Superior temporal gyrus (tissue), 1 donor: ENCODE measurements at regions not wholly inside any gene's neighbourhood (a gene's known extent, or its start where the extent isn't known, plus 50 kb on each side); places are given as distances from the start of the nearest gene placed in this dataset.
A peak's percentile ranks its signal among the peaks of the same experiment; 100 is the strongest.

Experiments
- DNase-seq: peaks from one replicate; pipeline ENCODE4 v3.0.0-alpha.2; 2016; ENCODE audit errors: extremely low spot score

DNA sequence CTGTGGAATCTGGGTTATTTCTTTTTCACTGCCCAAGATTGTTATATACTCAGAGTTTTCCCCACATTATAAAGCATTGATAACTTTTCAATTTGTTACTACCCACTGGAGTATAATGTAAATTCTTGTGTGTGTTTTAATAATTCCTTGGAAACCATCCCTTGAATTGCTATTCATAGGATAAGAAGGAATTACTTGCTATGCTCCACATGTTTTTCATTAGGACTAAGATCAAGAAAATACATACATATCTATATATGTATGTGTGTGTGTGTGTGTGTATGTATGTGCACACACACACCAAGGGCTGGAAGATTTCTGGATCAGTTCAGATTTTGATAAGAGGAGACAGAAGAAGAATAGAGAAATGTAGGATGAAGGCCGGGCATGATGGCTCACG lies 206.4 kb upstream of the JADE1 start:
- no peak for DNase-seq

GRCh38 chr4:128601991-128602695 lies 207.4 kb upstream of the JADE1 start:
- peak; percentile 24 for DNase-seq

DNA sequence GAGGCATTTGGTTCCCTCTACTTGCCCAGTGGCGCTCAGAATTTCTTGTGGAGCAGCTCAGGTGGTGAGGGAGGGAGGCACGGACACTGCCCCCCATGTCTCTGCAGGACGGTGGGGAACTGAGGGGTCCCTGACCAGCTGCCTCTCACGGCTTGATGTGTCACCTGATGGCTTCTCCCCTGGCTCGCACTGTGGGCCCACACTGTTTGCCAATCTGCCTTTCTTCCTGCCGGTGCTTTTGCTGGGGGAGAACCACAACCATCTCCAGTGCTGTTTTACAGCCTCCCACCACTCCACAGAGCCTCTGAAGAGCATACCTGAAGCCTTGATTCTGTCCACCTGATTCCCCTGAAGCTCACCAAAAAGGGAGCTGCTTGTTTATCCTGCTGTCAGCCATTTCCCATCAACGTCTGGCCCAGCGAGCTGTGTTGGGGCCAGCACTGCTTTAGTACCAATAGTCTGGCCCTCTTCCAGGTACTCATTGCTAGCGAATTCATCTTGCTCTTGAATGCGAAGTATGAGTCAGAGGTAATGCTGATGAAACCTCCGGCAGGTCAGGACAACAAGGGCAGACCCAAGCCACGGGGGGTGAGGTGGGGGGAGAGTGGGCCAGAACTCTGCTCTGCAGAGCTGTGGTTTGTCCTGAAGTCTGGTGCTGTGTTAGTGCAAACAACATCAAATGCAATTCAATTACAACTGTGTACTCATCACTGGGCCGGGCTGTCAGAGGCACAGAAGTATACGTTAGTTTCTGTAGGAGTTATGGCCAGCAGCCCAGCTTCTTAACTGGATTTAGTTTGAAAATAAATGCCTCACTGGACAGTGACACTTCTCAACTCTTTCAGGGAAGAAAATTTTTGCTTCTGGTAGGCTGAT lies 208.3 kb upstream of the JADE1 start:
- peak; percentile 45 for DNase-seq

- peak; percentile 88 for DNase-seq
These were observed 209.1 kb upstream of the JADE1 start for GRCh38 chr4:128600410-128600809.

GRCh38 chr4:128597500-128597899 lies 212.0 kb upstream of the JADE1 start:
- no peak for DNase-seq

DNA sequence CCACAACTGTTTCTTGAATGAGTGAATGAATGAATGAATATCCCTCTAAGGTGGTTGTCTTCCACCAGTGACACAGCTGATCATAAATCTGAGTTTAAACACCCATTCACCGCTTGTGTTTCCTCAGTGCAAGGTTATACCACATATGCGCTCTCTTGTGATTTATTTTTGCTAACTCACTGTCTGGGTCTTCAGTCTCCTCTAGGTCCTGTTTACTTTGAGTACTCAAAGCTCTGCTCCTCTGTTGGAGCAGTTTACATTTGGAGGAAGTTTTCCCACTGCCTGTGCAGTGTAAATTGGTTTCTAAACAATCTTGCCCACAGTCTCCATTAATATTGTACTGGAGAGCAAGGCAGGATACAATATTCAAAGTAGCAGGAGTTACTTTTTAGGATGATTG lies 212.6 kb upstream of the JADE1 start:
- no peak for DNase-seq

GRCh38 chr4:128596115-128596514 lies 213.4 kb upstream of the JADE1 start:
- DNase-seq, result no peak

- DNase-seq, result no peak
These were observed 218.0 kb upstream of the JADE1 start for GRCh38 chr4:128591482-128591881.

DNA sequence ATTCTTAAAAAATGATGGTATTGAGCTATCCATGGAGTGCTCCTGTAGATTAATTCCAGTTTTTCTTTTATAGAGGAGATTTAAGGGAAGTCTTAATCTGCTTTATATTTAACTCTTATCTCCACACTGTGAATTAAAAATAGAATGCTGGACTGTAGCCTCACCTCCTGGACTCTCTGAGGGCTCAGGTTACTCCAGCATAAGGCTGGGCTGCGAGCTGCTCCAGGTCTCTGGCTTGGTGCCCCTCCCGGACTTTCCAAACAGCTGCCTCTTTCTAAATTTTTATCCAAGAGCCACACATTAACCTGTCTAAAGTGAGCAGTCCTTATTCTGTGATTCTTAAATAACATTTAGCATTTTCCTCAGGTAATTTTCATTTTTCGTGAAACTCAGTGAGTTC lies 218.7 kb upstream of the JADE1 start:
- no peak for DNase-seq

DNA sequence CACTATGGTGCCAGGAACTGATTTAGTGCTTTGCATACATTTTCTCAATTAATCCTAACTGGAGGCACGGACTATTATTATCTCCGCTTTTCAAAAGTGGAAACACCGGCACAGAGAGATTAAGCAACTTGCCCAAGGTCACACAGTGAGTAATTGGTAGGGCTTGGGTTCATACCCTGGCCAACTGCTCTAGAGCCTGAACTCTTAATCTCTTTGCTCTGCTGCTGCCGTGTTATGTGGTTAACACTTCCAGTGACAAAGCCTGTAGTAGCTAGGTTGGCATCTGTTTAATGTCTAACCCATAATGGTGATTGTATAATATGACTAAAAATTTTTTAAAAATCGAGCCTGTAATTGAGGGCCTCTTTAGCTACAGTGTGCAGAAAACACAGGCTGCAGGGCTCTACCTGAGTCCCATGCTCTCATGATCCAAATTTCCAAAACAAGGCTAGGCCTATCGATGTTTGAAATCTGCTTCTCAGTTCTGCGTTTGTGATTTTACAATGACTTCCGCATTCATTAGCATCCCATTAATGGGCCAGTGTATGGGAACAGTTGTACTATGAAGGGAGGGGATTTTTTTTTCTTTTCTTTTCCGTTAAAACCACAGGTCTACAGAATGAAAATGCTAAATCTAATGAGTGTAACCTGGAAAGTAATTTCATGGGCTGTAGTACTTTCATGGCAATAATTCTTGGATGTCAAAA lies 219.3 kb upstream of the JADE1 start:
- no peak for DNase-seq

DNA sequence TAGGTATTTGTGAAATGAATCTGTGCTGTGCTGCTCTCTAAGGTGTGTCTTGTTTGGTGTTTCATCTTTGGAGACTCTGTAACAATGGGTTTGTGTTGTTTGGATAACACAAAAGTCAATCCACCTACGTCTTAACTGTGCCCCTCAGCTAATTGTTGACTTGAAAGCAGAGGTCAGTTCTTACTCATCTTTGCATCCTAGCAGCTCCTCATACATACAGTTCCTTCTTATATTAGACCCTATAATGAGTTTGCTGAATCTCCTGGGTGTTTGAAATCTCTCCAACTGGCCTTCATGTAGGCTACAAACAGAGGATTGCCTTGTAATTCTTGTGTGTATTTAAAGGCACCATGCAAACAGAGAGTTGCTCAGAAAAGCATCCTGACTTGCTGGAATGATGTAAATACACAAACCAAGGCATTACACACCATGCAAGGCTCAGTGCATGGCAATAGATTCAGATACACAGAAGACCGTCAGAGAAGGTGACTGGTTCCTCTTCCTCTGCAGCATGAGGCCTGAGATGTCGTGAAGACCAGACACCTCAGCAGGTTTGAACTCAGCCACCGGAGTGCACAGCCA lies 220.0 kb upstream of the JADE1 start:
- DNase-seq, result no peak

GRCh38 chr4:128587382-128587781 lies 222.1 kb upstream of the JADE1 start:
- DNase-seq, result no peak

GRCh38 chr4:128583753-128584712 lies 225.5 kb upstream of the JADE1 start:
- DNase-seq, result no peak

GRCh38 chr4:128582427-128582870 lies 227.1 kb upstream of the JADE1 start:
- no peak for DNase-seq

DNA sequence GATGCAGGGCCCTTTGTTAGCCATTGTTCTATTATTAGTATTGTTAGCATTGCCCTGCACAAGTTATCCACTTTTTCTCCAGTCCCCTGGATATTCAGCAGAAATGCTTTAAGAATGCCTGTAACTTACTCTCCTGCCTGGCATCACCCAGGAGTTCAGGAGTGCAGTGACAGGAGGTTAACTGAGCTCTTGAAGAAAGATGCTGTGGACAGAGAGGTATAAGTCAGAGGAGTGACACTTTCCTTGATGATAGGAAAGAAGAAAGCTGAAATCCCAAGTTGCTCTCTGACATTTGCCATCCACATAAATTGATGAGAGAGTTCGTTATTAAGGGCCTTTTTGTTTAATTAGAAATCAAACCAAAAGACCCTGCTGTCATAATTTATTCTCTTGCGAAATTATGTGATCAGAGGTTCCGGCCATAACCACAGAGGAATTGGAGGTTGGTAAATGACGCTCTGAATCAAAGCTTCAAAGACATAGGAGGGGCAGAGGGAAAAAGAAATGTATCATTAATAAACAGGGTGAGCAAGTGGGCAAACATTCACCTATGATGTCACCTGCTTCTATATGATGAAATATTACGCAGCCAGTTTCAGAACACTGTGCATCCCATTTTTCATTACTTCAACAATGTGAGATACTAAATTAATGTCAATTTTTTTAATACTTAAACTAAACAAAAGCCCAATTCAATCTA lies 230.2 kb upstream of the JADE1 start:
- no peak for DNase-seq

- DNase-seq, result peak; percentile 94
These were observed 234.8 kb upstream of the JADE1 start for GRCh38 chr4:128574706-128575105.

GRCh38 chr4:128573781-128574508 lies 235.6 kb upstream of the JADE1 start:
- DNase-seq, result no peak

DNA sequence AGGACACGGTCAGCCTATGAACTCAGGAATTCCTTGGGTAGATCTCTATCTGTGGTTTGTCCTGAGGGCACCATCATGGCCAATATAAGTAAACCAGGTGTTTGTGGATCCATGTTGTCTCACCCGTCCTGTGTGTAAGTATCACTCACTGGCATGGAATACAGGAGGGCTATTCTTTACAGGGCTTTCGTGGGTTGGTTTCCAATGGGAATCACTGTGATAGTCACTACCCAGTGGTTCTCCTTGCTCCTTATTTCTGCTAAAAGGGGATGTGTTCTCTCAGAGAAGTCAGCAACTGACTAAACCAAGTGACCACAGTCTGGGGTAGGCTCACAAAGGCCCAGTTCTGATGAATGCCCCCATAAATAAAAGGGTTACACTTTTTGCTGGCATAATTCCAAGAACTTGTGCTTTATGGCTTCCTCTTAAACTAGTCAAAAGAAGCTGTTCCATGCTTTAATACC lies 236.7 kb upstream of the JADE1 start:
- no peak for DNase-seq

- DNase-seq, result no peak
These were observed 237.8 kb upstream of the JADE1 start for GRCh38 chr4:128571747-128572146.
